Right lobe of liver (tissue), 4 donors: ENCODE measurements at regions not wholly inside any gene's neighbourhood (a gene's known extent, or its start where the extent isn't known, plus 50 kb on each side); places are given as distances from the start of the nearest gene placed in this dataset.

ENCODE experiments used
- POLR2A ChIP-seq: fragments of 450-650 bp; IDR thresholded peaks from one replicate; pipeline ENCODE4 v1.6.1; 2017; ENCODE audit warnings: antibody characterized with exemption, mild to moderate bottlenecking
- TF ChIP-seq, protein P1 (sequence below), 4 donors: fragments of 200-600 bp in 3 of 4; fragments of 450-650 bp in 1 of 4; IDR thresholded peaks; one replicate each; pipeline versions ENCODE4 v1.5.1 to v1.8.0; 2016 to 2022; ENCODE audit warnings: antibody characterized with exemption in 4 of 4, mild to moderate bottlenecking in 2 of 4
- donor health status: DM: no; HTN: no; CAD: no.
- donor health status: DM: no; HTN: no; CAD: no.
- donor health status: DM: no; HTN: yes; CAD: no.

DNA sequence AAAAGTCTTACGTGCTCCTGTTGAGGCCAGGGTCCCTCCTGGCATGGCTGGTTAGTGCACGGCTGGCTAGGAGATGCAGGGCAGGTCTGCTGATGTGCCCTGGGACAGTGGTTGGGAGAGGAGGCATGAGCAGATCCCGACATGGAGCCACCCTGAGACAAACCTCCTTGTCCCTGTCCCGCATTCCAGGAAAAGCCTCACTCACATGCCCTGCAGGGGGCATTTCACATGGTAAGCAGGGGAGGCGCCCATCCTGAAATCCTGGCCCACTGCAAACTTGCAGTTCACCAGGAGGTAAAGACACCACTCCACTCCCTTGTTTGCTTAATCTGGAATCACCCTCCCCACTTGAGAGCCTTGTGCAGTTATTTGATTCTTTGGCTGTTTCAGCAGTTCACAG lies 116.7 kb upstream of the SLC24A3 start:
- TF ChIP-seq POLR2A = no peak
- TF ChIP-seq, protein P1, sequence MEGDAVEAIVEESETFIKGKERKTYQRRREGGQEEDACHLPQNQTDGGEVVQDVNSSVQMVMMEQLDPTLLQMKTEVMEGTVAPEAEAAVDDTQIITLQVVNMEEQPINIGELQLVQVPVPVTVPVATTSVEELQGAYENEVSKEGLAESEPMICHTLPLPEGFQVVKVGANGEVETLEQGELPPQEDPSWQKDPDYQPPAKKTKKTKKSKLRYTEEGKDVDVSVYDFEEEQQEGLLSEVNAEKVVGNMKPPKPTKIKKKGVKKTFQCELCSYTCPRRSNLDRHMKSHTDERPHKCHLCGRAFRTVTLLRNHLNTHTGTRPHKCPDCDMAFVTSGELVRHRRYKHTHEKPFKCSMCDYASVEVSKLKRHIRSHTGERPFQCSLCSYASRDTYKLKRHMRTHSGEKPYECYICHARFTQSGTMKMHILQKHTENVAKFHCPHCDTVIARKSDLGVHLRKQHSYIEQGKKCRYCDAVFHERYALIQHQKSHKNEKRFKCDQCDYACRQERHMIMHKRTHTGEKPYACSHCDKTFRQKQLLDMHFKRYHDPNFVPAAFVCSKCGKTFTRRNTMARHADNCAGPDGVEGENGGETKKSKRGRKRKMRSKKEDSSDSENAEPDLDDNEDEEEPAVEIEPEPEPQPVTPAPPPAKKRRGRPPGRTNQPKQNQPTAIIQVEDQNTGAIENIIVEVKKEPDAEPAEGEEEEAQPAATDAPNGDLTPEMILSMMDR (IDR thresholded peaks at IDR 0.05) = no peak
